ENCODE measurements at regions not wholly inside any gene's neighbourhood (a gene's known extent, or its start where the extent isn't known, plus 50 kb on each side); places are given as distances from the start of the nearest gene placed in this dataset.

DNA sequence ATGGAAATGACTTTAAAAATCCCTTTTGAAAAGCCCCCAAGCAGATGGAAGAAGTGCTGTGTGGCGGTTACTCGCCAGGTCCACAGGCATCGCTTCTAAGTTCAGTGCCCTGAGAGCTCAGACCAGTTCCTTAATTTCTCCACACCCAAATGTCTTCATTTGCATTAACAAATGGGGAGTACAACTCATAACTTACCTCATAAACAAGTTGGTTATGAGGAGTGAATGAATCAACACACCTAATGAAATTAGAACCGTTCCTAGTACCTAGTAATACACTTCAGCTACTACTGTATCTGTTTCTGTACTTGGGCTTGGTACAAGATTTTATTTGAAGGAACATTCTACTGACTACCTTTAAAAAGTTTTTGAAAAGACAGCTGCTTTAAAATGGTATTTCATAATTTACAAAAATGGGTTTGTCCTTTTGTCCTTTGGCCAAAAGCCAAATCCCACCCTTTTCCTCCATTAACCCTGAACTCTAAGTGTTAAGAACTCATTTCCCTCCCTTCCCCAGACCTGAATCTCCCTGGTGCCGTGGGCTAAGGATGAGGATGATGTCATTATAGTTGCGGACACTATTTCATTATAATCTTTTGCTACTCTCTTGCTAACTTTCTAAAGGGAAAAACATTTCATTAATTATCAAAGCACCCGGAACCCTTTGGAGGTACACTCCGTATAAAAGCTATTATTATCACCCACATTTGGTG, 221.5 kb upstream of the CELF2 start:
- TF ChIP-seq, protein P1, sequence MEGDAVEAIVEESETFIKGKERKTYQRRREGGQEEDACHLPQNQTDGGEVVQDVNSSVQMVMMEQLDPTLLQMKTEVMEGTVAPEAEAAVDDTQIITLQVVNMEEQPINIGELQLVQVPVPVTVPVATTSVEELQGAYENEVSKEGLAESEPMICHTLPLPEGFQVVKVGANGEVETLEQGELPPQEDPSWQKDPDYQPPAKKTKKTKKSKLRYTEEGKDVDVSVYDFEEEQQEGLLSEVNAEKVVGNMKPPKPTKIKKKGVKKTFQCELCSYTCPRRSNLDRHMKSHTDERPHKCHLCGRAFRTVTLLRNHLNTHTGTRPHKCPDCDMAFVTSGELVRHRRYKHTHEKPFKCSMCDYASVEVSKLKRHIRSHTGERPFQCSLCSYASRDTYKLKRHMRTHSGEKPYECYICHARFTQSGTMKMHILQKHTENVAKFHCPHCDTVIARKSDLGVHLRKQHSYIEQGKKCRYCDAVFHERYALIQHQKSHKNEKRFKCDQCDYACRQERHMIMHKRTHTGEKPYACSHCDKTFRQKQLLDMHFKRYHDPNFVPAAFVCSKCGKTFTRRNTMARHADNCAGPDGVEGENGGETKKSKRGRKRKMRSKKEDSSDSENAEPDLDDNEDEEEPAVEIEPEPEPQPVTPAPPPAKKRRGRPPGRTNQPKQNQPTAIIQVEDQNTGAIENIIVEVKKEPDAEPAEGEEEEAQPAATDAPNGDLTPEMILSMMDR (IDR thresholded peaks at IDR 0.05; ENCODE audit: insufficient read depth, low read length) = no peak
- TF ChIP-seq POLR2AphosphoS5 (IDR thresholded peaks at IDR 0.05; ENCODE audit: low read depth) (no peak), GABPA (IDR thresholded peaks at IDR 0.05; ENCODE audit: low read depth) (no peak)
- TF ChIP-seq, protein P2, sequence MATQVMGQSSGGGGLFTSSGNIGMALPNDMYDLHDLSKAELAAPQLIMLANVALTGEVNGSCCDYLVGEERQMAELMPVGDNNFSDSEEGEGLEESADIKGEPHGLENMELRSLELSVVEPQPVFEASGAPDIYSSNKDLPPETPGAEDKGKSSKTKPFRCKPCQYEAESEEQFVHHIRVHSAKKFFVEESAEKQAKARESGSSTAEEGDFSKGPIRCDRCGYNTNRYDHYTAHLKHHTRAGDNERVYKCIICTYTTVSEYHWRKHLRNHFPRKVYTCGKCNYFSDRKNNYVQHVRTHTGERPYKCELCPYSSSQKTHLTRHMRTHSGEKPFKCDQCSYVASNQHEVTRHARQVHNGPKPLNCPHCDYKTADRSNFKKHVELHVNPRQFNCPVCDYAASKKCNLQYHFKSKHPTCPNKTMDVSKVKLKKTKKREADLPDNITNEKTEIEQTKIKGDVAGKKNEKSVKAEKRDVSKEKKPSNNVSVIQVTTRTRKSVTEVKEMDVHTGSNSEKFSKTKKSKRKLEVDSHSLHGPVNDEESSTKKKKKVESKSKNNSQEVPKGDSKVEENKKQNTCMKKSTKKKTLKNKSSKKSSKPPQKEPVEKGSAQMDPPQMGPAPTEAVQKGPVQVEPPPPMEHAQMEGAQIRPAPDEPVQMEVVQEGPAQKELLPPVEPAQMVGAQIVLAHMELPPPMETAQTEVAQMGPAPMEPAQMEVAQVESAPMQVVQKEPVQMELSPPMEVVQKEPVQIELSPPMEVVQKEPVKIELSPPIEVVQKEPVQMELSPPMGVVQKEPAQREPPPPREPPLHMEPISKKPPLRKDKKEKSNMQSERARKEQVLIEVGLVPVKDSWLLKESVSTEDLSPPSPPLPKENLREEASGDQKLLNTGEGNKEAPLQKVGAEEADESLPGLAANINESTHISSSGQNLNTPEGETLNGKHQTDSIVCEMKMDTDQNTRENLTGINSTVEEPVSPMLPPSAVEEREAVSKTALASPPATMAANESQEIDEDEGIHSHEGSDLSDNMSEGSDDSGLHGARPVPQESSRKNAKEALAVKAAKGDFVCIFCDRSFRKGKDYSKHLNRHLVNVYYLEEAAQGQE (IDR thresholded peaks at IDR 0.05; ENCODE audit: insufficient replicate concordance, low read depth) = no peak

All from HL-60 (cell line).